HS-5 (cell line): ENCODE measurements at regions not wholly inside any gene's neighbourhood (a gene's known extent, or its start where the extent isn't known, plus 50 kb on each side); places are given as distances from the start of the nearest gene placed in this dataset.
"Not testable (repeated sequence)": the region's sequence is repeated elsewhere in the genome, so short reads cannot be mapped to it uniquely, and the experiment has no call there.

Experiments used
- DNase-seq: peaks from one replicate; pipeline ENCODE4 v3.0.0-alpha.2; 2012; ENCODE audit warnings: low read depth

DNA sequence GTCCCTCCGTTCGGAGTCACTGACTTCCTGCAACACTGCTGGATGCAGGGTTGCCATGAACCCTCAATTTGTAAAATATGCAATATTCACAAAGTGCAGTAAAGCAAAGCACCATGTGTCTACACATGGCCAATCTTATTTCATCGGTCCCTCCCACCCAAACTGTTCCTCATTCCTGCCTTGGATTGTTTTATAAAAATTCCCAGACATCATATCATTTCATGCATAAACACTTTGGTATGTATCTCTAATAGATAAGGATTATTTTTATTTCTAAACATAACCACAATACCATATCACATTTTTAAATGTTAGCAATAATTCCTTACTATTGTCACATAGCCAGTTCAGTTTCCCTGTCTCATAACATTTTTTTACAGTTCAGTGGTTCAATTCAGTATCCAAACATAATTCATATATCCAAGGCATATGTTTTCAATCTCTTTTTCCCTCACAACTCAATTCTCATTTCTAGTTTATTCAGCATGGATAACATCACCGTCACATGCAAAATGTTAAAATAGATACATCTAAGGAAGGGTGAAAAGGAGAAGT is 82.0 kb upstream of the PCAT7 start:
- DNase-seq, result peak; percentile 5

DNA sequence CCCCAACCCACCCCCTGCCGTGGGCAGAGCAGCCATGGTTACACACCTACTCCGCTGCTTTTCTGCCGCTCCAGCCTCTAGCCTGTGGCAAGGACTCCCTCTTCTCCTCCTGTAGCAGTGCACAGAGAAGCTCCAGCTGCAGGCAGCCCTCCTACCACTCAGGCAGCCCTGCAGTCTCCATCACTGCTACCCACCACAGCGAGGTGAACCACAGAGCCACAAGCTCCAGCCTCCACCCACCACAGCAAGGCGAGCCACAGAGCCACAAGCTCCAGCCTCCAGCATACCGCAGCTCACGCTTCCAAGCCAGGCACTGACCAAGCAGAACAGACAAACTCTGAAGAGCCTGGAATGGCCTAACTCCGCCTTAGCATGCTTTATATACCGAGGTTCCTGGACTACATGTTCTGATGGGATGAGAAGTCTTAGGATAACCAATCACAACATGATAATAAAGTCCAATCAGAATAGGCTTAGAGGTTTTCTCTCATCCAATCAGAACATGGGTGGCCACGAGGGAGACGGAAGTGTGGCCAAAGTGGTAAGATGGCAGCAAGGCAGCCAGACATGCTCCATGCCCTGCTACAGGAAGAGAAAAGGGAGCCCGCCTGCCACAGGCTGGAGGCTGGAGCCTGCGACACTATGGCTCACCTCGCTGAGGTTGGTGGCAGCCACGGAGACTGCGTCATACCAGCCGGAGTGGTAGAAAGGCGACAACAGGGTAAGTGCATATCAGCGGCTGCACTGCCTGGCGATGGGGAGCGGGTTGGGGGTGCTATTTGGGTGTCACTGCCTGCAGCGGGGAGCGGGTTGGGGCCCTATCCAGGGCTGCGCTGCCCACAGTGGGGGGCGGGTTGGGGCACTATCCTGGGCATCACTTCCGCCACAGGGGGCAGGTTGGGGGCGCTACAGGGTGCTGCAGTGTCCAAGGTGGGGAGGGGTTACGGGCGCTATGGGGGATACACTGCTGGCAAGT is 75.8 kb upstream of the PCAT7 start:
- DNase-seq, result no peak

DNA sequence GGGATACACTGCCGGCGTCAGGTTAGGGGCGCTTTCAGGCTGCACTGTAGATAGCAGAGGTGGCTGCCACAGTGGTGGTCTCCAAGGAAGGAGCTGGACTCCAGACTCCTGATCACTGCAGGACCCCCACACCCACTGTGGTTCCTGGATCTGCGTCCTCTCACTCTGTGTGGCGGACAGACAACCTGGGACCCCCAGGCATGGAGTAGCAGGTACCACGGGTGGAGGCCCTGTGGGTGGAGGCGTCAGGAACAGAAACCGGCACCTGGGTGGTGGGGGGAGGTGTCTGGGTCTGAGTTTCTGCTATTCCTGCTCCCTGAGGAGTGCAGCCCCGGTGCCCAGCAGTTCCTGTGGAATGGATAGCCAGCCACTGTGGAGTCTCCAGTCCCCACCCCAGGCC is 75.1 kb upstream of the PCAT7 start:
- DNase-seq, result no peak

DNA sequence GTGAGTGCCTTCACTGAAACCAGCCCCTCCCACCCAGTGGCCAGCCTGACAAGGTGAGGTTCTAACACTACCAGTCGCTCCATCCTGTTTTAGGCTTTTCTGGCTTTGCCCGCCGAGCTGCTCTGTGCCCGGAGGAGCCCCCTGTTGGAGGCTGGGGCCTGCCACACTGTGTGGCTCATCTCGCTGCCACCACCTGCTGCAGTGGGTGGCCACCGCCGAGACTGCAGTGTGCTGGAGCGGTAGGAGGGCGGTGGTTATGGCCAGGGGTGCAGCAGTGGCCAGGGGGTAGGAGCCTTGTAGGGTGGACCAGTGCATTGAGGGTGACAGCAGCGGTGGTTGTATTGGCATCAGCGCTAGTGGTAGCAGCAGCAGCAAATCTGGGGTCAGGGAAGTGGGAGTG is 74.7 kb upstream of the PCAT7 start:
- no peak for DNase-seq

DNA sequence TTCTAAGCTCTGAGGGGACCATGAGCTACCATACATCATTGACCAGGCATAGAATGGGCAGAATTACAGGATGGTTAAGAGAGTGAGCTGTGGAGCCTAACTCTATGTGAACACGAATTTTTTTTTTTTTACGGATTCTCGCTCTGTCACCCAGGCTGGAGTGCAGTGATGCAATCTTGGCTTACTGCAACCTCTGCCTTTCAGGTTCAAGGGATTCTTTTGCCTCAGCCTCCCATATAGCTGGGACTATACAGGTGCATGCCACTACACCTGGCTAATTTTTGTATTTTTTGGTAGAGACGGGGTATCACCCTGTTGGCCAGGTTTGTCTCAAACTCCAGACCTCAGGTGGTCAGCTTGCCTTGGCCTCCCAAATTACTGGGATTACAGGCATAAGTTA is 72.8 kb upstream of the PCAT7 start:
- no peak for DNase-seq

DNA sequence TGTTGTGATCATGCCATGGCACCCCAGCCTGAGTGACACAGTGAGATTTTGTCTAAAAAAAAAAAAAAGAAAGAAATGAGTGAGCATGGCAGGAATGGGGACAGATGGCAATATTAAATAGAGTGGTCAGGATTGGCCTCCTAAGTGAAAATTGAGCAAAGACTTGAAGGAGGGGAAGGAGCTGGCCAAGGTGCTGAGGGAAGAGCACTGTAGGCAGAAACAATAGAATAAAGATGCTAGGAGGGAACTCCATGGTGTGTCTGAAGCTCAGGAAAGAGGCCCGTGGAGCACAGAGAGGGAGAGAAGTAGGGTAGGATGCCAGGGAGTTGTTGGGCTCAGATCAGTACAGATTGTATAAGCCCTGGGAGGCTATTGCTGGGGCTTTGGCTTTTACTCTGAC is 64.4 kb upstream of the PCAT7 start:
- no peak for DNase-seq

DNA sequence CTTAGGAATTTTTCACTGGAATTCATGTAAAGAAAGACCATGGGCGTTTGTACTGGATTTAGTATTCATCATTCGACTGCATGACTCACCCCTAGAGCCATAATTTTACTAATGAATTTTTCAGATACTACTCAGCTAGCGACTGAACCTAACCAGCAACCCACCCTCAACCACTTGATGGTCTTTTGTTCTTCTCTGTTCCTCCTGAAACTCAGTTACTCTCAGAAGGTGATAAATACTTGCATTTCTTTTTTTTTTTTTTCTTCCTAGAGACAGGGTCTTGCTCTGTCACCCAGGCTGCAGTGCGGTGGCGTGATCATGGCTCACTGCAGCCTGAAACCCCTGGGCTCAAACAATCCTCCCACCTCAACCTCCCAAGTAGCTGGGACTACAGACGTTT is 62.8 kb upstream of the PCAT7 start:
- not testable (repeated sequence) for DNase-seq

DNA sequence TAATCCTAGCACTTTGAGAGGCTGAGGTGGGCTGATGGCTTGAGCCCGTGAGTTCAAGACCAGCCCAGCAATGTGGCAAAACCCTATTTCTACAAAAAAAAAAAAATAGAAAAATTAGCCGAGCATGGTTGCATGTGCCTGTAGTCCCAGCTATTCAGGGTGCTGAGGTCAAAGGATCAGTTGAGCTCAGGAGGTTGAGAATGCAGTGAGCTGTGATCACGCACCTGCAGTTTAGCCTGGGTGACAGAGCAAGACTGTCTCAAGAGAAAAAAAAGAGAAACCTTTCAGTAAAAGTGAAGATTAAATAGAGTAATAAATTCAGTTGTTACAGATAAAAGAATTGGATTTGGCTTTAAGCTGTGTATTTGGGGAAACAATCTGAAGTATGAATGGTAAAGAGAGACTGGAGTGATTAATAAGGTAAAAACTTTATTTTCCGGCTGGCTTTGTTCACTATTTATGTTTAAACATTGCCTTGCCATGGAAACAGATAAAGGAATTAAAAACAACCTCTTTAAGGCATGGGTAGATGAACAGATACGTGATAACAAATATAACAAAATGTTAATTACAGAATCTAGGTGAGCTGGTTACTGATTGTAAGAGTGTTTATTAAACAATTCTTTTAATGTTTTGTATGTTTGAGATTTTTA is 56.0 kb upstream of the PCAT7 start:
- DNase-seq, result no peak

DNA sequence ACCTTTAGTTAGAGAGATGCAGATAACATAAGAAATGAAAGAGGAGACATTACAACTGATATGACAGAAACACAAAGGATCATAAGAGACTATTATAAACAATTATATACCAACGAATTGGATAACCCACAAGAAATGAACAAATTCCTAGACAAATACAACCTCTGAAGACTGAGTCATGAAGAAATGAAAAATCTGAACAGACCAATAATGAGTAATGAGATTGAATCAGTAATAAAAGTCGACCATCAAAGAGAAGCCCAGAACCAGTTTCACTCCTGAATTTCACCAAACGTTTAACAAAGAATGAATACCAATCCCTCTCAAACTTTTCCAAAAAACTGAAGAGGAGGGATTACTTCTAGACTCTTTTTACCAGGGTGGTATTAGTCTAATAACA is 50.5 kb upstream of the PCAT7 start:
- no peak for DNase-seq
